ACC112 (cell line): ENCODE measurements at regions not wholly inside any gene's neighbourhood (a gene's known extent, or its start where the extent isn't known, plus 50 kb on each side); places are given as distances from the start of the nearest gene placed in this dataset.
A peak's percentile ranks its signal among the peaks of the same experiment; 100 is the strongest.

Source experiments
- H2AFZ ChIP-seq: fragments of 200-600 bp; sonication (generic); one replicate; pipeline ENCODE4 v1.6.0; 2017; ENCODE audit warnings: antibody characterized with exemption, low read length; ENCODE audit not compliant: unreplicated experiment
- H3K27ac ChIP-seq: fragments of 200-600 bp; sonication (generic); 2 replicates; pipeline ENCODE4 v1.5.1; 2014; ENCODE audit warnings: low read depth, mild to moderate bottlenecking, antibody characterized with exemption, low read length, moderate library complexity
- H3K27me3 ChIP-seq: fragments of 200-600 bp; sonication (generic); 2 replicates; pipeline ENCODE4 v1.6.1; 2014; ENCODE audit warnings: mild to moderate bottlenecking, antibody characterized with exemption, low read length, moderate library complexity, mixed read lengths; ENCODE audit not compliant: insufficient read depth
- H3K36me3 ChIP-seq: fragments of 200-600 bp; sonication (generic); 2 replicates; pipeline ENCODE4 v1.6.1; 2016; ENCODE audit warnings: mild to moderate bottlenecking, antibody characterized with exemption, low read length, moderate library complexity, mixed read lengths; ENCODE audit not compliant: insufficient read depth
- H3K4me1 ChIP-seq: fragments of 200-600 bp; sonication (generic); one replicate; pipeline ENCODE4 v1.6.1; 2016; ENCODE audit warnings: low read length, mixed read lengths; ENCODE audit not compliant: insufficient read depth, unreplicated experiment, control insufficient read depth
- H3K4me3 ChIP-seq: fragments of 200-600 bp; sonication (generic); 2 replicates; pipeline ENCODE4 v1.5.1; 2014; ENCODE audit warnings: mild to moderate bottlenecking, low read depth, low read length
- H3K79me2 ChIP-seq: fragments of 200-600 bp; sonication (generic); one replicate; pipeline ENCODE4 v1.6.0; 2016; ENCODE audit warnings: low read length; ENCODE audit not compliant: control insufficient read depth, unreplicated experiment, insufficient read depth

GRCh38 chr10:31157123-31158010, 125.7 kb upstream of the ZNF438 start:
- Histone ChIP-seq H3K4me3 (peak overlapping the region; percentile 8; the same call in 1 of the 2 replicates), H3K4me1 (peaks cover 13% of the 10 kb centered on the region), H3K27ac (peak overlapping the region; percentile 31), H2AFZ (peak overlapping the region; percentile 54), H3K27me3 (no peaks in the 10 kb centered on the region), H3K36me3 (no peaks in the 10 kb centered on the region), H3K79me2 (no peaks in the 10 kb centered on the region)

- Histone ChIP-seq H3K27me3 (no peaks in the 10 kb centered on the region), H3K27ac (no peak overlapping the region), H2AFZ (peak overlapping the region; percentile 54), H3K4me1 (peaks cover 13% of the 10 kb centered on the region), H3K36me3 (no peaks in the 10 kb centered on the region), H3K4me3 (no peak overlapping the region), H3K79me2 (no peaks in the 10 kb centered on the region)
These were observed 126.5 kb upstream of the ZNF438 start for GRCh38 chr10:31158011-31158658.

- Histone ChIP-seq H3K79me2 (no peaks in the 10 kb centered on the region), H3K4me3 (no peak overlapping the region), H3K27ac (no peak overlapping the region), H2AFZ (no peak overlapping the region), H3K36me3 (no peaks in the 10 kb centered on the region), H3K27me3 (no peaks in the 10 kb centered on the region), H3K4me1 (no peaks in the 10 kb centered on the region)
These were observed 134.9 kb upstream of the ZNF438 start for GRCh38 chr10:31166606-31167005.

GRCh38 chr10:31170636-31171035, 139.0 kb upstream of the ZNF438 start:
- Histone ChIP-seq H3K4me1 (no peaks in the 10 kb centered on the region), H3K27me3 (no peaks in the 10 kb centered on the region), H3K4me3 (no peak overlapping the region), H3K27ac (no peak overlapping the region), H2AFZ (no peak overlapping the region), H3K79me2 (no peaks in the 10 kb centered on the region), H3K36me3 (no peaks in the 10 kb centered on the region)

- H3K27ac ChIP-seq = no peak overlapping the region
- no peak overlapping the region for H2AFZ ChIP-seq
- no peaks in the 10 kb centered on the region for H3K36me3 ChIP-seq
- H3K79me2 ChIP-seq = no peaks in the 10 kb centered on the region
- H3K4me1 ChIP-seq = no peaks in the 10 kb centered on the region
- H3K27me3 ChIP-seq = no peaks in the 10 kb centered on the region
- no peak overlapping the region for H3K4me3 ChIP-seq
These were observed 139.9 kb upstream of the ZNF438 start for GRCh38 chr10:31171402-31172083.

- H3K4me3 ChIP-seq = no peak overlapping the region
- no peaks in the 10 kb centered on the region for H3K4me1 ChIP-seq
- no peak overlapping the region for H2AFZ ChIP-seq
- H3K27me3 ChIP-seq = no peaks in the 10 kb centered on the region
- no peaks in the 10 kb centered on the region for H3K79me2 ChIP-seq
- H3K27ac ChIP-seq = no peak overlapping the region
- no peaks in the 10 kb centered on the region for H3K36me3 ChIP-seq
These were observed 141.3 kb upstream of the ZNF438 start for GRCh38 chr10:31172925-31173324.

- Histone ChIP-seq H3K27ac (no peak overlapping the region), H3K27me3 (no peaks in the 10 kb centered on the region), H3K79me2 (no peaks in the 10 kb centered on the region), H3K36me3 (no peaks in the 10 kb centered on the region), H3K4me3 (no peak overlapping the region), H3K4me1 (no peaks in the 10 kb centered on the region), H2AFZ (no peak overlapping the region)
These were observed 142.1 kb upstream of the ZNF438 start for GRCh38 chr10:31173752-31174151.

GRCh38 chr10:31179091-31179680, 139.8 kb upstream of the ZEB1 start:
- Histone ChIP-seq H3K4me3 (no peak overlapping the region), H3K79me2 (no peaks in the 10 kb centered on the region), H3K27me3 (no peaks in the 10 kb centered on the region), H2AFZ (peak overlapping the region; percentile 20), H3K36me3 (no peaks in the 10 kb centered on the region), H3K4me1 (no peaks in the 10 kb centered on the region), H3K27ac (no peak overlapping the region)

- Histone ChIP-seq H3K27me3 (no peaks in the 10 kb centered on the region), H3K79me2 (no peaks in the 10 kb centered on the region), H3K27ac (no peak overlapping the region), H2AFZ (no peak overlapping the region), H3K36me3 (no peaks in the 10 kb centered on the region), H3K4me3 (no peak overlapping the region), H3K4me1 (no peaks in the 10 kb centered on the region)
These were observed 132.6 kb upstream of the ZEB1 start for GRCh38 chr10:31186225-31187000.

GRCh38 chr10:31187182-31187581, 131.8 kb upstream of the ZEB1 start:
- no peaks in the 10 kb centered on the region for H3K4me1 ChIP-seq

More at GRCh38 chr10:31187182-31187581, 131.8 kb upstream of the ZEB1 start:
- Histone ChIP-seq H3K27ac (no peak overlapping the region), H3K36me3 (no peaks in the 10 kb centered on the region), H3K27me3 (no peaks in the 10 kb centered on the region), H3K79me2 (no peaks in the 10 kb centered on the region), H2AFZ (no peak overlapping the region), H3K4me3 (no peak overlapping the region)
